ENCODE measurements at regions not wholly inside any gene's neighbourhood (a gene's known extent, or its start where the extent isn't known, plus 50 kb on each side); places are given as distances from the start of the nearest gene placed in this dataset.

DNA sequence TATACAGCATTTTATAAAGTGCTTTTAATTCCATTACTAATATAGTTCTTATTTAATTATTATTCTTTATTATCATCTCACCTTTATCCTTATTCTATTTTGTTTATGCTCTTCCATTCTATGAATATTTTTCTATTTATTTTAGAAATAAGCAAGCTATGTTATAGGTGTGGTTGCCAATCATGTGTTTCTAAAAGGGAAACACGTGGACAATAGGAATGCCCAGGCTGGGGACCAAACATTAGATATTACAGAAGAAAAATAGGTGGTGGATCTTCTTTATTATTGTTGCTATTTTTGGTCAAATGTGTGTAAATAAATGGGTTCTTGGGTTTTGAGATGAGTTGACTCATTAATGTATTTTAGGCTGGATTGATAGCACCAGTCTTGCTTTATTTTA lies 438.3 kb downstream of the RAB38 start:
- TF ChIP-seq, protein P1, sequence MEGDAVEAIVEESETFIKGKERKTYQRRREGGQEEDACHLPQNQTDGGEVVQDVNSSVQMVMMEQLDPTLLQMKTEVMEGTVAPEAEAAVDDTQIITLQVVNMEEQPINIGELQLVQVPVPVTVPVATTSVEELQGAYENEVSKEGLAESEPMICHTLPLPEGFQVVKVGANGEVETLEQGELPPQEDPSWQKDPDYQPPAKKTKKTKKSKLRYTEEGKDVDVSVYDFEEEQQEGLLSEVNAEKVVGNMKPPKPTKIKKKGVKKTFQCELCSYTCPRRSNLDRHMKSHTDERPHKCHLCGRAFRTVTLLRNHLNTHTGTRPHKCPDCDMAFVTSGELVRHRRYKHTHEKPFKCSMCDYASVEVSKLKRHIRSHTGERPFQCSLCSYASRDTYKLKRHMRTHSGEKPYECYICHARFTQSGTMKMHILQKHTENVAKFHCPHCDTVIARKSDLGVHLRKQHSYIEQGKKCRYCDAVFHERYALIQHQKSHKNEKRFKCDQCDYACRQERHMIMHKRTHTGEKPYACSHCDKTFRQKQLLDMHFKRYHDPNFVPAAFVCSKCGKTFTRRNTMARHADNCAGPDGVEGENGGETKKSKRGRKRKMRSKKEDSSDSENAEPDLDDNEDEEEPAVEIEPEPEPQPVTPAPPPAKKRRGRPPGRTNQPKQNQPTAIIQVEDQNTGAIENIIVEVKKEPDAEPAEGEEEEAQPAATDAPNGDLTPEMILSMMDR (IDR thresholded peaks at IDR 0.05; ENCODE audit: low read depth, low read length): no peak
- TF ChIP-seq EZH2phosphoT487 (IDR thresholded peaks at IDR 0.05; ENCODE audit: low read depth): no peak
- Histone ChIP-seq H3K9ac (ENCODE audit: low read length) (no peak overlapping the region), H3K4me1 (ENCODE audit: low read length) (peaks cover 59% of the 10 kb centered on the region), H4K20me1 (ENCODE audit: insufficient read depth, low read length) (no peaks in the 10 kb centered on the region), H3K79me2 (ENCODE audit: low read length) (no peaks in the 10 kb centered on the region), H3K4me2 (ENCODE audit: low read length) (no peak overlapping the region), H3K4me3 (ENCODE audit: low read length) (no peak overlapping the region), H3K36me3 (replicated peaks; ENCODE audit: low read depth, low read length) (peaks cover 3% of the 10 kb centered on the region), H2AFZ (ENCODE audit: low read depth, low read length) (no peak overlapping the region), H3K27me3 (ENCODE audit: low read depth, low read length) (0 out of 2 replicates have a peak, but pooled peaks cover 4% of the 10 kb centered on the region), H3K9me3 (ENCODE audit: insufficient read depth, low read length) (no peaks in the 10 kb centered on the region), H3K27ac (ENCODE audit: low read length) (no peak overlapping the region)

DNA sequence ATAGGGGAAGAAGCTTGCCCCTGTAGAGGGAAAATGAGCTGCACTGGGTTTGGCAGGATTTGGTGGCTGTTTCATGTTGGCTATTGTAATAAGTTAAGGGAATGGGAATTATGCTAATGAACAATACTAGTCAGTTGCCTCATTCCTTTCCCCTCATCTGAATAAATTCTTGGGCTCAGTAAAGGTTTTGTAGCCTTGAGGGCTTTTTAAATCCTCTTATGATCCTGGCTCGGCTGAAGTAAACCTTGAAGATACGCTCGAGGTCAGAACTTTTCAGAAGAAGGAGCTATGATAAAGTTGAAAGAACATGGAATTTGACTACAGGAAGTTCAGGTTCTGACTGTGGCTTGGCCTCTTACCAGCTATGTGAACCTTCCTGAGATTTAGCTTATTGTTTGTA lies 448.7 kb downstream of the RAB38 start:
- no peak overlapping the region for H2AFZ ChIP-seq (ENCODE audit: low read depth, low read length)
- no peaks in the 10 kb centered on the region for H4K20me1 ChIP-seq (ENCODE audit: insufficient read depth, low read length)
- H3K9ac ChIP-seq (ENCODE audit: low read length): no peak overlapping the region
- no peaks in the 10 kb centered on the region for H3K36me3 ChIP-seq (replicated peaks; ENCODE audit: low read depth, low read length)
- no peaks in the 10 kb centered on the region for H3K79me2 ChIP-seq (ENCODE audit: low read length)
- H3K4me1 ChIP-seq (ENCODE audit: low read length): peaks cover 25% of the 10 kb centered on the region
- no peak for TF ChIP-seq EZH2phosphoT487 (IDR thresholded peaks at IDR 0.05; ENCODE audit: low read depth)
- TF ChIP-seq, protein P1 (IDR thresholded peaks at IDR 0.05; ENCODE audit: low read depth, low read length): no peak
- no peak overlapping the region for H3K4me3 ChIP-seq (ENCODE audit: low read length)
- no peak overlapping the region for H3K27ac ChIP-seq (ENCODE audit: low read length)
- H3K27me3 ChIP-seq (ENCODE audit: low read depth, low read length): no peaks in the 10 kb centered on the region
- 0 out of 2 replicates have a peak, but pooled peaks cover 4% of the 10 kb centered on the region for H3K9me3 ChIP-seq (ENCODE audit: insufficient read depth, low read length)
- no peak overlapping the region for H3K4me2 ChIP-seq (ENCODE audit: low read length)

DNA sequence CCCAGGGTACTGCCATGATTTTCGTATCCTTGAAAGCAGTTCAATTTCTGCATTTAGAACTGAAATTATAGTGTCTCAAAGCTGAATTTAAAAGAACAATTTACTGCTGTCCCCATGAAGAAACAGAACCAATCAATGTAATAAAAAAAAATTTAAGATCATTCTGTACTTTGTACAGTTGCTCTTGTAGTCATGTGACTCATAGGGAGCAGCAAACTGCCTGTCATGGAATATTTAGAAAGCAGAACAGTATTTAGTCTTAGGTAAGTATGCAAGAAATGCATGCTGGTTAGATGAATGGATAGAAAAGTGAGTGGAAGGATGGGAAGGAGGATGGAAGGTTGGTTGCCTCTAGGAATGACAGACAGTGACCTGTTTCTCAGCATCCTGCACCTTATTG lies 450.9 kb downstream of the RAB38 start:
- Histone ChIP-seq H3K4me1 (ENCODE audit: low read length) (peaks cover 26% of the 10 kb centered on the region), H3K27ac (ENCODE audit: low read length) (no peak overlapping the region), H2AFZ (ENCODE audit: low read depth, low read length) (no peak overlapping the region), H3K36me3 (replicated peaks; ENCODE audit: low read depth, low read length) (no peaks in the 10 kb centered on the region), H3K9me3 (ENCODE audit: insufficient read depth, low read length) (no peaks in the 10 kb centered on the region), H3K27me3 (ENCODE audit: low read depth, low read length) (no peaks in the 10 kb centered on the region), H4K20me1 (ENCODE audit: insufficient read depth, low read length) (no peaks in the 10 kb centered on the region), H3K9ac (ENCODE audit: low read length) (no peak overlapping the region), H3K79me2 (ENCODE audit: low read length) (no peaks in the 10 kb centered on the region), H3K4me2 (ENCODE audit: low read length) (no peak overlapping the region), H3K4me3 (ENCODE audit: low read length) (no peak overlapping the region)
- TF ChIP-seq, protein P1 (IDR thresholded peaks at IDR 0.05; ENCODE audit: low read depth, low read length): no peak
- TF ChIP-seq EZH2phosphoT487 (IDR thresholded peaks at IDR 0.05; ENCODE audit: low read depth): no peak

DNA sequence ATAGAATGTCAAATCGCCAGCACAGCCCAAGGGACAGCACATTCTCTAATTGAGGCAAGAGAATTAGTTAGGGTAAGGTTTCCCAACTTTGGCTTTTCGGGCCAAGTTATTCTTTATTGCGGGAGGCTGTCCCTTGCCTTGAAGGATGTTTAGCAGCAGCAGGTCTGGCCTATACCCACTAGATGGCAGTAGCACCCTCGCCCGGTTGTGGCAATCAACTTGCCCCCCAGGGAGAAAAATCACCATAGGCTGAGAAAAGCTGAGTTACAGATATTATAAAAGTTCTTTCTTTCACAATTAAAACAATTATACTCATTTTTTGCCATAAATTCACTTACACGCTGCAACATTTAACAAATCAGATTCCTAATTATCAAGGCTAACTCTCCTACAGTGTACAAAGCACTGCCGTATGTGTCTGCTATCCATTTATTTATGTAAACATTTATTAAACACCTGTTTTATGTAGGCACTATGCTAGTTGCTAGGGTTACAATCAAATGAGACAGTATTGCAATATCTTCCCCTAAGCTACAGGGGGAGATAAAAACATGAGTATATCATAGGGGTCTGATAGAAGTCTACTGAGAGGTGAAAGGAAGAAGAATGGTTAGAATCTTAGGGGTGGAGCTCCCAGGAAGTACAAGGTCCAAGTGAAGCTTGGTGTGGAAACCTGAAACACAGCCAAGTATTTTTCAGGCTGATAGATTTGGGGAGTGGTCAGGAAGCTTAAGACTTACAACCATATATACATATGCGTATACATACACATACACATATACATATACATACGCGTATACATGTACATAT lies 452.3 kb downstream of the RAB38 start:
- Histone ChIP-seq H3K27ac (ENCODE audit: low read length) (no peak overlapping the region), H3K4me2 (ENCODE audit: low read length) (peak overlapping the region; percentile 87), H3K27me3 (ENCODE audit: low read depth, low read length) (no peaks in the 10 kb centered on the region), H3K79me2 (ENCODE audit: low read length) (no peaks in the 10 kb centered on the region), H3K4me3 (ENCODE audit: low read length) (peak overlapping the region; percentile 73), H3K9me3 (ENCODE audit: insufficient read depth, low read length) (no peaks in the 10 kb centered on the region), H3K36me3 (replicated peaks; ENCODE audit: low read depth, low read length) (no peaks in the 10 kb centered on the region), H3K4me1 (ENCODE audit: low read length) (peaks cover 33% of the 10 kb centered on the region), H4K20me1 (ENCODE audit: insufficient read depth, low read length) (no peaks in the 10 kb centered on the region), H3K9ac (ENCODE audit: low read length) (peak overlapping the region; percentile 37), H2AFZ (ENCODE audit: low read depth, low read length) (peak overlapping the region; percentile 75)
- TF ChIP-seq EZH2phosphoT487 (IDR thresholded peaks at IDR 0.05; ENCODE audit: low read depth): no peak
- TF ChIP-seq, protein P1 (IDR thresholded peaks at IDR 0.05; ENCODE audit: low read depth, low read length): peak; percentile 96
